ENCODE measurements at regions not wholly inside any gene's neighbourhood (a gene's known extent, or its start where the extent isn't known, plus 50 kb on each side); places are given as distances from the start of the nearest gene placed in this dataset.

DNA sequence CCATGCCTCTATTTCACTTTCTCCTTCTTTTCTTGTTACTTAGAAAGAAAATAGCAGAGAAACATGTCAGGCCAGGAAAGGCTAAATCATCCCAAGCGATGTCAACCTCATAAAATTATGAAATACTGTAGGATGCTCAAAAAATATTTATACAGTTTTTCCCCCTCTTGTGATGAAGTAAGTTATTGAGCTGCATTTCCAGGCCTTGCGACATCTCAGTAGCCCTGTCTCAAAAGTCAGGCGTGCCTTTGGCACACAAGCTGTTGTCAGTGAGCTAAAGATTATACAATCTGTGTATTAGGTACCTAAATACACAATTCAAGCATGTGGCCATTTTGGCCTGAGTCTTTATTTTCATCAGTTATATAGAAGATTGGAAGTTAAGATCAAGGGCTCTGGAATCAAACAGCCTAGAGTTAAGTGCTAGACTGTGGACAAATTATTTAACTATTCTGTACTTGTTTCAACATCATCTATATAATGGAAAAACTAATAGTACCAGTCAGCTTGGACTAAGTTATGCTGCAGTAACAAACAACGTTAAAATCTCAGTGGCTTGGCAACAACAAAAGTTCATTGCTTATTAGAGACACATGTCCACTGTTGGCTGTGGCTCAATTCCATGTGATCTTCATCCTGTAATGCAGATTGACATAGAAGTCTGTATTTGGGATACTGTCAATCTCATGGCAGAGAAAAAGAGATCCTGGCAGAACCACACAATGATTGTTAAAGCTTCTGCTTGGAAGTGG is 406.4 kb upstream of the PROK2 start:
- FAIRE-seq = no peak
- H3K18ac ChIP-seq (ENCODE audit: extremely low read depth, low read length) = no peak overlapping the region
- no peak for DNase-seq (ENCODE audit: low read depth in 1 of 2, low spot score in 2 of 2)
- 92% methylated on average over 4 of the region's 4 CpGs; no CpG with 5 or more reads in 1 of the 2 experiments for WGBS, 2 experiments (ENCODE audit: extremely low coverage in 1 of 2, insufficient coverage in 1 of 2, insufficient read length in 1 of 2, insufficient replicate concordance in 2 of 2, low coverage in 1 of 2, low lambda C conversion rate in 2 of 2, missing lambda C conversion rate in 1 of 2)
- H3K4ac ChIP-seq (replicated peaks; ENCODE audit: insufficient read length, low read depth, low read length) = no peak overlapping the region
- H2BK12ac ChIP-seq (ENCODE audit: low read depth, low read length) = no peak overlapping the region
- no peak overlapping the region for H3K9ac ChIP-seq (replicated peaks in 1 of 4; ENCODE audit: extremely low read depth in 1 of 4, low read depth in 3 of 4, low read length in 3 of 4)
- H3K27me3 ChIP-seq (replicated peaks in 1 of 4; ENCODE audit: control insufficient read depth in 3 of 4, extremely low read depth in 1 of 4, insufficient read depth in 3 of 4, low read length in 3 of 4) = no peaks in the 10 kb centered on the region
- H2AFZ ChIP-seq (ENCODE audit: low read length) = no peak overlapping the region
- no peaks in the 10 kb centered on the region for H3K23me2 ChIP-seq (ENCODE audit: low read depth, low read length)
- POLR2A ChIA-PET (ENCODE audit: partially characterized antibody) = no interaction called here
- no peak overlapping the region for H2BK120ac ChIP-seq (replicated peaks; ENCODE audit: low read depth, low read length)
- no peak overlapping the region for H3K4me2 ChIP-seq (ENCODE audit: insufficient read depth in 1 of 2, low read depth in 2 of 2, low read length in 2 of 2)
- H3K79me1 ChIP-seq (ENCODE audit: low read depth, low read length) = no peaks in the 10 kb centered on the region
- 0 out of 4 replicates have a peak, but pooled peaks cover 0 to 2% of the 10 kb centered on the region in 2 experiments for H3K9me3 ChIP-seq (ENCODE audit: insufficient read depth in 2 of 2, low read depth in 1 of 2, low read length in 1 of 2)
- H2AK5ac ChIP-seq (ENCODE audit: low read depth, low read length) = no peak overlapping the region
- H3K27ac ChIP-seq (ENCODE audit: low read depth, low read length) = no peak overlapping the region
- no peak overlapping the region for H2BK20ac ChIP-seq (ENCODE audit: low read length)
- no peak overlapping the region for H3K23ac ChIP-seq (ENCODE audit: insufficient read length)
- no peak overlapping the region for H2BK5ac ChIP-seq (ENCODE audit: low read depth, low read length)
- no peak overlapping the region for H3K4me3 ChIP-seq (ENCODE audit: extremely low read depth in 1 of 4, insufficient read depth in 2 of 4, low read depth in 3 of 4, low read length in 4 of 4)
- no peak overlapping the region for H2BK15ac ChIP-seq (ENCODE audit: low read length)
- no peaks in the 10 kb centered on the region for H3K36me3 ChIP-seq (ENCODE audit: control insufficient read depth in 2 of 4, insufficient read depth in 4 of 4, low read length in 3 of 4)
- no peak overlapping the region for H4K5ac ChIP-seq (ENCODE audit: insufficient read length, low read depth, low read length)
- H3K79me2 ChIP-seq (ENCODE audit: control insufficient read depth in 1 of 2, insufficient read depth in 2 of 2, low read length in 2 of 2) = no peaks in the 10 kb centered on the region
- H3K14ac ChIP-seq (ENCODE audit: insufficient read length) = no peak overlapping the region
- H4K91ac ChIP-seq (replicated peaks; ENCODE audit: insufficient read length, low read length) = no peak overlapping the region
- H3K4me1 ChIP-seq (replicated peaks in 1 of 4; ENCODE audit: control insufficient read depth in 3 of 4, insufficient read depth in 4 of 4, low read length in 3 of 4) = peaks cover 0 to 3% (median 0%) of the 10 kb centered on the region in 4 experiments; a peak in 1 of 7 replicates
- CTCF ChIA-PET (ENCODE audit: partially characterized antibody) = interaction anchor here (0.9 to 1.5 kb wide), 2 partner anchors 18 to 63 kb away, joined by 3 read pairs; no protein-coding TSS in a partner anchor
- no peak overlapping the region for H4K8ac ChIP-seq (ENCODE audit: extremely low read depth, insufficient read depth, low read length)
- no peaks in the 10 kb centered on the region for H4K20me1 ChIP-seq (replicated peaks in 1 of 2; ENCODE audit: control insufficient read depth in 1 of 2, insufficient read depth in 2 of 2, low read length in 2 of 2)
- H3K56ac ChIP-seq (replicated peaks; ENCODE audit: insufficient read length, low read depth, low read length) = no peak overlapping the region

All from H1 (cell line).